Esophagus muscularis mucosa (tissue), 4 donors: ENCODE measurements at regions not wholly inside any gene's neighbourhood (a gene's known extent, or its start where the extent isn't known, plus 50 kb on each side); places are given as distances from the start of the nearest gene placed in this dataset.
"Not testable (repeated sequence)": the region's sequence is repeated elsewhere in the genome, so short reads cannot be mapped to it uniquely, and the experiment has no call there.

Experiments used
- DNase-seq: peaks from one replicate; pipeline ENCODE4 v3.0.0-alpha.2; 2017; ENCODE audit errors: extremely low spot score
- H3K27ac ChIP-seq, 4 donors: fragments of 200-600 bp; sonication (generic); replicated peaks in 1 of 4; 1 replicate in 3 of 4; 2 replicates in 1 of 4; pipeline ENCODE4 v1.5.1; 2016 to 2019; ENCODE audit warnings: mild to moderate bottlenecking in 1 of 4
- H3K27me3 ChIP-seq, 4 donors: fragments of 200-600 bp; sonication (generic); one replicate each; pipeline versions ENCODE4 v1.5.1 to v1.6.0; 2016 to 2019
- H3K36me3 ChIP-seq, 4 donors: fragments of 200-600 bp; sonication (generic); one replicate each; pipeline ENCODE4 v1.5.1; 2016 to 2019
- H3K4me1 ChIP-seq, 4 donors: fragments of 200-600 bp; sonication (generic); one replicate each; pipeline ENCODE4 v1.5.1; 2016 to 2019
- H3K4me3 ChIP-seq, 4 donors: fragments of 200-600 bp; sonication (generic); 1 replicate in 2 of 4; 2 replicates in 2 of 4; pipeline ENCODE4 v1.5.1; 2016 to 2019; ENCODE audit warnings: mild to moderate bottlenecking in 4 of 4, moderate library complexity in 1 of 4
- H3K9me3 ChIP-seq, 4 donors: fragments of 200-600 bp; sonication (generic); 1 replicate in 3 of 4; 2 replicates in 1 of 4; pipeline ENCODE4 v1.5.1; 2016 to 2019
- EP300 ChIP-seq: sonication (generic); formaldehyde crosslinking; IDR thresholded peaks from one replicate; pipeline ENCODE4 v1.6.1; 2017; ENCODE audit warnings: antibody characterized with exemption
- POLR2A ChIP-seq: fragments of 450-650 bp; IDR thresholded peaks from one replicate; pipeline ENCODE4 v1.6.1; 2017; ENCODE audit warnings: antibody characterized with exemption, moderate library complexity, mild to moderate bottlenecking, low read depth
- POLR2AphosphoS5 ChIP-seq, 2 donors: sonication (generic); formaldehyde crosslinking; IDR thresholded peaks; one replicate each; pipeline ENCODE4 v1.6.1; 2017; ENCODE audit warnings: antibody characterized with exemption in 2 of 2
- WGBS: methylation state at CpG from one replicate; pipeline ENCODE4 v1.1.5; 2018; 5-methylcytosine and 5-hydroxymethylcytosine counted together
- intact Hi-C: fragments of 100-400 bp; cut with DNase I; formaldehyde crosslinking; loops from one replicate; pipeline ENCODE4 v1.15.1; 2023
- TF ChIP-seq, protein P1 (sequence below), 3 experiments: fragments of 200-600 bp in 2 of 3; fragments of 450-650 bp in 1 of 3; sonication (generic) in 2 of 3; IDR thresholded peaks; one replicate each; pipeline ENCODE4 v1.5.1; 2017 to 2019; ENCODE audit warnings: antibody characterized with exemption in 3 of 3, mild to moderate bottlenecking in 2 of 3, moderate library complexity in 1 of 3

DNA sequence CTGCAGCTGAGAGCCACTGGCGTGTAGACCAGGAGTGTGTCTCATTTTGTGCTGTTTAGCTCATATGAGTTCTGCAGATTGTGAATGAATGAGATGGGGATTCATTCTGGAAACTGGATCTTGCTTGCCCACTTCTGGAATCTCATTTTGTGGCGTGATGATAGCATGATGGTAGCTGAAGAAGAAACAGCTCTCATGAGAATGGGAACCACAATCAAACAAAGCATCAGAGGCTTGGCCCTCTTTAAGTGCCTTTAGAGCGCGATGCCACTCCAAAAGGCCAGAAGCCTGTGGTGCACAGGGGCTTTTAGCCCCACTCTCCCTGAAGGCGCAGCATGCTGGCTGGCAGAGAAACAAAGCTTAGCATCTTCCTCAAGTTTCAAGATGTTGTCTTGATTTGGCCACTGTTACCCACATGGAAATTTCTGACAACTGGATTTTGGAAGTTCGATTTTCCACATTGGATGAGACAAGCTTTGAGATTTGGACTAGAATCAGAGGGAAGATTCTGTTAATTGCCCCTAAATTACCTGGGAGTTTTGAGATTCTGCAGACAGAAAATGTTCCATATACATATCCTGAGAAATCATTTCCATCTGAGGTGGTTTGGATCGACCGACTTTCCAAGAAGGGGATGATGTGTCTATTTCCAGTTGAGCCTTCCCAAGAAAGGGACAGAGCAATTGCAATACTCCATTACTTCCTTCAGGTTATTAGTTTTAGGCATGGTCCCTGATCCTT is 234.5 kb downstream of the VAPA start:
- H3K4me1 ChIP-seq: peaks cover 0 to 8% (median 0%) of the 10 kb centered on the region in 4 donors
- TF ChIP-seq, protein P1, sequence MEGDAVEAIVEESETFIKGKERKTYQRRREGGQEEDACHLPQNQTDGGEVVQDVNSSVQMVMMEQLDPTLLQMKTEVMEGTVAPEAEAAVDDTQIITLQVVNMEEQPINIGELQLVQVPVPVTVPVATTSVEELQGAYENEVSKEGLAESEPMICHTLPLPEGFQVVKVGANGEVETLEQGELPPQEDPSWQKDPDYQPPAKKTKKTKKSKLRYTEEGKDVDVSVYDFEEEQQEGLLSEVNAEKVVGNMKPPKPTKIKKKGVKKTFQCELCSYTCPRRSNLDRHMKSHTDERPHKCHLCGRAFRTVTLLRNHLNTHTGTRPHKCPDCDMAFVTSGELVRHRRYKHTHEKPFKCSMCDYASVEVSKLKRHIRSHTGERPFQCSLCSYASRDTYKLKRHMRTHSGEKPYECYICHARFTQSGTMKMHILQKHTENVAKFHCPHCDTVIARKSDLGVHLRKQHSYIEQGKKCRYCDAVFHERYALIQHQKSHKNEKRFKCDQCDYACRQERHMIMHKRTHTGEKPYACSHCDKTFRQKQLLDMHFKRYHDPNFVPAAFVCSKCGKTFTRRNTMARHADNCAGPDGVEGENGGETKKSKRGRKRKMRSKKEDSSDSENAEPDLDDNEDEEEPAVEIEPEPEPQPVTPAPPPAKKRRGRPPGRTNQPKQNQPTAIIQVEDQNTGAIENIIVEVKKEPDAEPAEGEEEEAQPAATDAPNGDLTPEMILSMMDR (IDR thresholded peaks at IDR 0.05): no peak
- TF ChIP-seq POLR2A: no peak
- TF ChIP-seq POLR2AphosphoS5 (IDR thresholded peaks at IDR 0.05): no peak
- no peak for TF ChIP-seq EP300
- no peaks in the 10 kb centered on the region for H3K27me3 ChIP-seq
- intact Hi-C loops: no loop called here
- no peaks in the 10 kb centered on the region for H3K36me3 ChIP-seq
- no peak for DNase-seq
- WGBS: 94% methylated on average over 8 of the region's 8 CpGs
- H3K27ac ChIP-seq: no peak overlapping the region
- no peak overlapping the region for H3K4me3 ChIP-seq
- no peaks in the 10 kb centered on the region for H3K9me3 ChIP-seq

DNA sequence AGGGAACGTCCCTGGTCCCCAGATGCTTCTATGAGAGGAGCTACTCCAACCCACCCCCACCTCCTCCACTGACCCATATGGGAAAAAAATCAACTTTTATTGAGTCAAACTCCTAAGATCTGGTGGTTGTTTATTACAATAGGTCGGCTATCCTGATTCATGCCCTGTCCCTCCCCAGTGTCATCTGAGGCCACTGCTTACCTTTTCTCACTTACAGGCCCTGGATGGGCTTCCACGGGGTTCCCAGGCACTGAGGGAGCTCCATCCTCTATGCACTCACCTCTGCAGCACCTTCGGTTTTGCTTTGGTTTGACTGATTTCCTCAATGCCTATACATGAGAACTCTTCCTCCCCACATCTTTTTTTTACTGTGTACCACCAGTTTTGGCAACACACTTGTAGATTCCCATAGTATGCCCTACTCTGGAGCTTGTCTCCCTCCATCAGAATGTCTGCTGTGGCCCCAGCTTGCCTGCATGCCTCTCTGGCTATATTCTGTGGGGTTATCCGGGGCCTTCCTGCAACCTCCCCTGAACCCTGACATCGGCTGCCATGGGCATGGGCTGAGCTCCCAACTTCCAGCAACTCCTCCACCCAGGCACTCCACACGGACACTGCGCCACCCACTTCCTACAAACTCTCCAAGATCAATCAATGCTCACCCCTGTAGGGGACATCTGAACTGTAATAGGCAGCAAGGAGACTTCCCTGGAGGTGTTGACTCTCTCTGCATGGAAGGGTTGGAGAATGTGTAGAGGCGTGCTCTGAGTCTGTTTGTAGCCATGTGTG is 236.1 kb downstream of the VAPA start:
- Histone ChIP-seq H3K27me3 (no peaks in the 10 kb centered on the region), H3K9me3 (no peaks in the 10 kb centered on the region), H3K27ac (no peak overlapping the region), H3K4me1 (peaks cover 0 to 7% (median 2%) of the 10 kb centered on the region in 4 donors), H3K36me3 (no peaks in the 10 kb centered on the region), H3K4me3 (no peak overlapping the region)
- intact Hi-C loops: no loop called here
- TF ChIP-seq, protein P1 (IDR thresholded peaks at IDR 0.05): no peak
- no peak for TF ChIP-seq POLR2A
- TF ChIP-seq EP300: no peak
- no peak for TF ChIP-seq POLR2AphosphoS5 (IDR thresholded peaks at IDR 0.05)
- no peak for DNase-seq
- WGBS: 93% methylated on average over 7 of the region's 9 CpGs

GRCh38 chr18:10150576-10150975 is 236.8 kb downstream of the VAPA start:
- H3K27me3 ChIP-seq, H3K27ac ChIP-seq, H3K4me3 ChIP-seq, H3K9me3 ChIP-seq, H3K36me3 ChIP-seq, intact Hi-C loops, H3K4me1 ChIP-seq: not testable (repeated sequence)
- peak; percentile 37 for DNase-seq
- WGBS: 80% methylated on average over 17 of the region's 17 CpGs

DNA sequence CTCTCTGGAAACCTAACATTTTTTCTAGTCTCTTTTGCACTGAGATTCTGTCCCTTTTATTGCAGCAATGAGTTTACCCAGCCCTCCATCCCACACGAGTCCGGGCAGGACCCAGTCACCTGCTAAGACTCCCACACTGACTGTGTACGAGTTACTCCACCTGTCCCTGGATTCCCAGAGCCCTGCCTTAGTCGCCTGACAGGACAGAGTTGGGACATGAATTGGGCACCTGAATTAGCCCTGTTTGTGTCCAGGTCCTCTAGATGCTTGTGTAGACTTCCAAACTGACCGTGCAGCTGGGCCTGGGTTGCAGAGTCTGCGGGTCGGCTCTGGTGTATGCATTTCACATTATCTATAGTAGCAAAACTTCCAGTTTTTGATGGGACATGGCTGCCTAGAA is 238.7 kb downstream of the VAPA start:
- WGBS: 85% methylated on average over 6 of the region's 7 CpGs
- Histone ChIP-seq H3K4me3 (no peak overlapping the region), H3K9me3 (no peaks in the 10 kb centered on the region), H3K27ac (no peak overlapping the region), H3K27me3 (no peaks in the 10 kb centered on the region), H3K4me1 (peaks cover 0 to 7% (median 2%) of the 10 kb centered on the region in 4 donors), H3K36me3 (no peaks in the 10 kb centered on the region)
- no peak for TF ChIP-seq EP300
- no peak for TF ChIP-seq POLR2A
- intact Hi-C loops: no loop called here
- DNase-seq: peak; percentile 55

- Histone ChIP-seq H3K4me3 (no peak overlapping the region), H3K36me3 (no peaks in the 10 kb centered on the region), H3K4me1 (peaks cover 0 to 7% (median 2%) of the 10 kb centered on the region in 4 donors), H3K27me3 (no peaks in the 10 kb centered on the region), H3K27ac (peak overlapping the region in 2 of 4 donors; percentile 12 to 38), H3K9me3 (no peaks in the 10 kb centered on the region)
- 75% methylated on average over 2 of the region's 2 CpGs for WGBS
- DNase-seq: peak; percentile 42
- intact Hi-C loops: no loop called here
- TF ChIP-seq POLR2AphosphoS5 (IDR thresholded peaks at IDR 0.05) (no peak), EP300 (no peak), POLR2A (no peak)
- TF ChIP-seq, protein P1 (IDR thresholded peaks at IDR 0.05): no peak
Observed at GRCh38 chr18:10153924-10154752, 240.3 kb downstream of the VAPA start.
